NT2/D1 (cell line): ENCODE measurements at regions not wholly inside any gene's neighbourhood (a gene's known extent, or its start where the extent isn't known, plus 50 kb on each side); places are given as distances from the start of the nearest gene placed in this dataset.
"Not testable (repeated sequence)": the region's sequence is repeated elsewhere in the genome, so short reads cannot be mapped to it uniquely, and the experiment has no call there.

Experiments
- DNase-seq: peaks from one replicate; pipeline ENCODE4 v3.0.0-alpha.2; 2011; ENCODE audit warnings: low read depth, low spot score
- H3K27me3 ChIP-seq: 2 replicates; pipeline ENCODE4 v1.6.0; 2011; ENCODE audit warnings: mild to moderate bottlenecking; ENCODE audit not compliant: insufficient read length, insufficient read depth
- H3K36me3 ChIP-seq: 2 replicates; pipeline ENCODE4 v1.6.1; 2011; ENCODE audit warnings: mild to moderate bottlenecking, low read length, mixed read lengths; ENCODE audit not compliant: insufficient read depth, insufficient read length
- H3K4me1 ChIP-seq: 2 replicates; pipeline ENCODE4 v1.5.1; 2011; ENCODE audit not compliant: insufficient read depth, insufficient read length
- H3K4me3 ChIP-seq: 2 replicates; pipeline ENCODE4 v1.5.1; 2011; ENCODE audit warnings: low read depth; ENCODE audit not compliant: insufficient read length
- H3K9ac ChIP-seq: 2 replicates; pipeline ENCODE4 v1.6.0; 2011; ENCODE audit warnings: low read depth; ENCODE audit not compliant: insufficient read length
- H3K9me3 ChIP-seq: 2 replicates; pipeline ENCODE4 v1.5.1; 2011; ENCODE audit warnings: mild to moderate bottlenecking, low read length; ENCODE audit not compliant: insufficient read depth
- SUZ12 ChIP-seq: IDR thresholded peaks from 2 replicates; pipeline ENCODE4 v1.6.1; 2011; ENCODE audit not compliant: insufficient read length, insufficient read depth; ENCODE audit errors: extremely low read depth
- YY1 ChIP-seq: IDR thresholded peaks from 2 replicates; pipeline ENCODE4 v1.6.1; 2011; ENCODE audit not compliant: insufficient read length, insufficient read depth
- ZNF274 ChIP-seq: IDR thresholded peaks from 2 replicates; pipeline ENCODE4 v1.6.1; 2011; ENCODE audit warnings: mild to moderate bottlenecking, low read depth, low read length

DNA sequence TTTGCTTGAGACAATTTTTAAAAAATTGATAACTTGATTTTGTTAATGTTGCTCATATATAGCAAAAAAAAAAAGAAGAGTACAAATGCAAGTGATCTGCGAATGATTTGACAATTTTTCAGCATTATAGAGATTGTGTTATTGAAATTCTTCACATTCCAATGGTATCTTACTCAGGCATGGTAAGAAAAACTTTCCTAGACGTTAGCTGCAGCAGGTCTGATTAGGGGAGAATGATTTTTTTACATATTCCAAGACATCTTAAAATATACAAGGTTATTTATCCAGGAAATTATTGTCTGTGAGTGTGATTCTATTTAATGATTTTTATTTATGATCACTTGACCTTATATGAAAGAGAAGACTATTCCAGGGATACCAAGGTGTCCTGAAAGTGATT lies 361.9 kb downstream of the MAT2B start:
- no peaks in the 10 kb centered on the region for H3K9me3 ChIP-seq
- H3K4me3 ChIP-seq: no peak overlapping the region
- TF ChIP-seq SUZ12 (no peak), ZNF274 (no peak), YY1 (no peak)
- no peaks in the 10 kb centered on the region for H3K36me3 ChIP-seq
- DNase-seq: no peak
- no peaks in the 10 kb centered on the region for H3K4me1 ChIP-seq
- no peaks in the 10 kb centered on the region for H3K27me3 ChIP-seq
- no peak overlapping the region for H3K9ac ChIP-seq

DNA sequence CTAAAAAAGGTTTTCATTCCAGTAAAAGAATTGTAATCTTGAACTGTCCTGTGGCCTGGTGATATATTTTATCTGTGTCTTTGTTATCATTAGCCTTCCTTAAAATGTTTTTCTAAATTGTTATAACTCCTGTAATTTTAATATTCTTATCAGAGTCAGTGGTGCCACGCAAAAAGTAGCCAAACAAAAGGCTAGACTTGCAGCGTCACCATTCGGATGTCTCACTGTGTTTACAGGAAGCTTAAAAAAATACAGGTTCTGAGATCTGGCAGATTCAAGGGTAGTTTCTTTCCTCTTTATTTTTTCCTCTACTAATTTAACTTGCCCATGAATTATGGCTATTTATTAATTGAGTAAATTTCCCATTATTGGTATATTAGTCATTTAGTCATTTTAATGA lies 362.3 kb downstream of the MAT2B start:
- Histone ChIP-seq H3K27me3 (no peaks in the 10 kb centered on the region), H3K4me3 (no peak overlapping the region), H3K9me3 (no peaks in the 10 kb centered on the region), H3K36me3 (no peaks in the 10 kb centered on the region), H3K4me1 (no peaks in the 10 kb centered on the region), H3K9ac (no peak overlapping the region)
- no peak for TF ChIP-seq YY1
- no peak for TF ChIP-seq ZNF274
- TF ChIP-seq SUZ12: no peak
- no peak for DNase-seq

DNA sequence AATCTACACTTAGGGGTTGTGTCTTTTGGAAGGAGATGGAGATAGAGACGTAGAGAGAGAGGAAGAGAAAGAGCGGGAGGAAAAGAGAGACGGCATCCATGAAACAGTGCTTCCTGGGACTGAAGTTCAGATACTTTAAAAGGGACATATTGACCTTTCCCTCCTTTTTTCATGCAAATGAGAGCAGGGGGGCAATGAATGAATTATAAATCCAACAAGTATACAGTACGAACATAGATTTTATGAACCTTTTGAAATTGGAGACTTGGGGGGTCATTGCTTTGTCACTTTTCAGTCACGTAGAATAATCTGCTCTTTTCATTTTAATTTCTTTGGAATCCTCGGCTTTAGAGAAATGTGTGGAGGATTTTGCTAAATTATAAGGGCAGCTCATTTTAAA lies 364.2 kb downstream of the MAT2B start:
- TF ChIP-seq ZNF274 (no peak), SUZ12 (no peak), YY1 (no peak)
- Histone ChIP-seq H3K27me3 (no peaks in the 10 kb centered on the region), H3K9ac (no peak overlapping the region), H3K9me3 (no peaks in the 10 kb centered on the region), H3K36me3 (no peaks in the 10 kb centered on the region), H3K4me1 (no peaks in the 10 kb centered on the region), H3K4me3 (no peak overlapping the region)
- DNase-seq: no peak

DNA sequence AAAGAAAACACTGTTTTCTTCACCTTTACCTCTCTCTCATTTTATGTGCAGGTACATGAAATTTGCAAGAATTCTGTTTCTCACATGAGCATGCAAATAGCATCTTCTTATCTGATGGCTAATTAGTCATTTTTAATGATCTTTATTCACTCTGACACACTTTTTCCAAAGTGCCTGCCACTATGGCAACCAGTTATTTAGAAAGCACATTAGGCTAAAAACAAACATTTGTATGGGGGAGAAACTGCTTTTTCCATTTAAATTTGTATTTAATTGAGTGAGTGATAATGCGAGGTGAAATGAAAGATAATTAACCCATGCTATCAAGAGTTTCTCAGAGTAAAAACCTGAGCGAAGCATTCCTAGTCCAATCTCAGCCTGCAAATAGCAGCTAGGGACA lies 365.0 kb downstream of the MAT2B start:
- DNase-seq: no peak
- TF ChIP-seq SUZ12: no peak
- TF ChIP-seq ZNF274: no peak
- TF ChIP-seq YY1: no peak
- no peaks in the 10 kb centered on the region for H3K4me1 ChIP-seq
- no peak overlapping the region for H3K9ac ChIP-seq
- no peaks in the 10 kb centered on the region for H3K9me3 ChIP-seq
- no peaks in the 10 kb centered on the region for H3K36me3 ChIP-seq
- H3K4me3 ChIP-seq: no peak overlapping the region
- no peaks in the 10 kb centered on the region for H3K27me3 ChIP-seq

DNA sequence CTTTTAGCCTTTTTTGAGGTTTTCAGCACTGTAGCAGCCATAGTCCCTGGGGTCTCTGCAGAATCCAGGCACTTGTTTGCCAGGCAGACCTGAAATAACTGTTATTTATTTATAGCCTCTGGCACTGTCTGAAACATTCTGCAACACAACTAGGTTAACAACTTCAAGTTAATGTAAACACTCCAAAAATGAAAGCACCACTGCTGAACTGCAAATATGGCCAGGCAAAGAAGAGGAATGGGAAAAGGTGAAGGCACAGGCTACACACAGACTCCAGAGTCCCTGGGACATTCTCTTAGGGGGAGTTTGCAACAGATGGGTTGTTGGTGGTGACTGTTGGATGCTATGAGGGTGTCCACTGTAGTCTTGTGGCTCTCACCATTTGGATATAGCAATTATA lies 369.0 kb downstream of the MAT2B start:
- DNase-seq: no peak
- Histone ChIP-seq H3K36me3 (no peaks in the 10 kb centered on the region), H3K9ac (no peak overlapping the region), H3K4me1 (no peaks in the 10 kb centered on the region), H3K27me3 (no peaks in the 10 kb centered on the region), H3K4me3 (no peak overlapping the region), H3K9me3 (no peaks in the 10 kb centered on the region)
- TF ChIP-seq SUZ12: no peak
- no peak for TF ChIP-seq ZNF274
- no peak for TF ChIP-seq YY1

DNA sequence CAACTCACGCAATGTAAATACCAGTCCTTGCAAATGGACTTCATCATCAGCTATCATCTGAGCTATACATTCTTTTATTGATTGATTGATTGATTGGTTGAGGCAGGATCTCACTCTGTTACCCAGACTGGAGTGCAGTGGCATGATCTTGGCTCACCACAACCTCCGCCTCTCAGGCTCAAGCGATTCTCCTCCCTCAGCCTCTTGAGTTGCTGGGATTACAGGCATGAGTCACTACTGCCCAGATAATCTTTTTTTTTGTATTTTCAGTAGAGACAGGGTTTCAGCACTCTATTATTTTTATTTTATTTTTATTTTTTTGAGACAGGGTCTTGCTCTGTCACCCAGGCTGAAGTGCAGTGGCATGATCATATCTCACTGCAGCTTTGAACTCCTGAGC lies 369.5 kb downstream of the MAT2B start:
- H3K4me3 ChIP-seq, DNase-seq, H3K36me3 ChIP-seq, H3K9me3 ChIP-seq, H3K9ac ChIP-seq, H3K4me1 ChIP-seq, H3K27me3 ChIP-seq: not testable (repeated sequence)

DNA sequence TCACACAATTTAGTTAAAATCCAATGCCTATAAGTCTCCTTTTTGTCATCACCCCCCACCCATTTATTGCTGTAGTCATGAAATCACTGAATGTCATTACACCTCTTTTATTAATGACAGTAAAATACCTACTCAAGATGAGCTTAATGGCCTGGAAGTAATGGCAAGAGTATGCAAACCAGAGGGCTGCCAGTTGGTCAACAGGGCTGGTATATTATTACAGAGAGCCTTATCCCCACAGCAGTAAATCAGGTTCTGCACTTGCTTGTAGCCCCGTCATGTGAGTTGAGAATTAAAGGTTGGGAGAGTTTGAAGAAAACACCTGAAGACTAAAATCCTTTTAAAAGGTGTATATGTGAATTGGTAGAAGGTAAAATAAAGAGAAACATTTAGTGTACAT lies 372.4 kb downstream of the MAT2B start:
- no peak overlapping the region for H3K4me3 ChIP-seq
- DNase-seq: no peak

DNA sequence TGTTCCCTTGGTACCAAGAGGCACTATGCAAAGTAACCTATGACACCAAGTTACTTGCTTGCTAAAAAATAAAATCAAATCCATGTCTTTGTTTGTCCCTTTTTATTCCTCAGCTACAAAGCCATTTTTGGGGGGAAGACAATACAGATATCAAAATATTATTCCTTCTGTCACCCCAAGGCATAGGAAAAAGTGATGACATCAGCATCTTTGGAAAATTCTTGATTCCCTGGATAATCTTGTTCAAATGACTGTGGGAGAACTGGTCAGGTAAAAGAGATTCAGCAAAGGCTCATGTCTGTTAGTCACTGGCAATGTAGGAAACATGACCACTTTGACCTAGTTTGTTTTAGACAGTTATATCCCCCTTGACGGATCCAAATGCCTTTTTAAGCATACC lies 373.1 kb downstream of the MAT2B start:
- H3K4me1 ChIP-seq: no peaks in the 10 kb centered on the region
- H3K9me3 ChIP-seq: no peaks in the 10 kb centered on the region
- DNase-seq: no peak
- no peaks in the 10 kb centered on the region for H3K36me3 ChIP-seq
- H3K9ac ChIP-seq: no peak overlapping the region
- TF ChIP-seq SUZ12 (no peak), ZNF274 (no peak), YY1 (no peak)
- H3K27me3 ChIP-seq: no peaks in the 10 kb centered on the region
- H3K4me3 ChIP-seq: no peak overlapping the region

More for the DNA sequence above, 372.4 kb downstream of the MAT2B start:
- TF ChIP-seq YY1 (no peak), ZNF274 (no peak), SUZ12 (no peak)
- no peaks in the 10 kb centered on the region for H3K27me3 ChIP-seq
- no peaks in the 10 kb centered on the region for H3K36me3 ChIP-seq
- no peak overlapping the region for H3K9ac ChIP-seq
- H3K4me1 ChIP-seq: no peaks in the 10 kb centered on the region
- no peaks in the 10 kb centered on the region for H3K9me3 ChIP-seq
